ENCODE measurements at regions not wholly inside any gene's neighbourhood (a gene's known extent, or its start where the extent isn't known, plus 50 kb on each side); places are given as distances from the start of the nearest gene placed in this dataset.

DNA sequence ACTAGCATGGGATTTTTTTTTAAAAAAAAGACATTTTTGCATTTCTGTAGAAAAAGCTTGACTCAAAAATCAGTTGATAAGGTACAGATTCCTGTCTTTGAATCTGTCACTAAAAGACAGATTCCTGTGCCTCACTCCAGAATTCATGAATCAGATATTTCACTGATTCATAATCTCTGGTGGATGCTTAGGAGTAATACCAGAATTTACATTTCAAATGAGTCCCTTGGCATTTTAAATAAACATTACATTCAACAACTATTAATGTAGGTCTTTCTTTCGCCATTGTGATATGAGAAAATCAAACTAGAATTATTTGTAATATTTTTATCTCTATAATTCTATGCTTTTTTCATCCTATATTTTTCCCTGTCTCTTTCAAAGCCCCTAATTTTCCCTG lies 128.3 kb downstream of the APIP start:
- no peak for FAIRE-seq
- Histone ChIP-seq H2BK12ac (ENCODE audit: low read depth, low read length) (no peak overlapping the region), H3K79me1 (ENCODE audit: low read depth, low read length) (no peaks in the 10 kb centered on the region), H3K4me2 (ENCODE audit: insufficient read depth in 1 of 2, low read depth in 2 of 2, low read length in 2 of 2) (no peak overlapping the region), H3K79me2 (ENCODE audit: control insufficient read depth in 1 of 2, insufficient read depth in 2 of 2, low read length in 2 of 2) (no peaks in the 10 kb centered on the region), H2BK20ac (ENCODE audit: low read length) (no peak overlapping the region), H3K27ac (ENCODE audit: low read depth, low read length) (no peak overlapping the region), H4K20me1 (replicated peaks in 1 of 2; ENCODE audit: control insufficient read depth in 1 of 2, insufficient read depth in 2 of 2, low read length in 2 of 2) (no peaks in the 10 kb centered on the region), H2AK5ac (ENCODE audit: low read depth, low read length) (no peak overlapping the region), H3K9me3 (ENCODE audit: insufficient read depth in 2 of 2, low read depth in 1 of 2, low read length in 1 of 2) (peaks cover 0 to 3% of the 10 kb centered on the region in 2 experiments; a peak in 1 of 4 replicates), H3K4me3 (ENCODE audit: extremely low read depth in 1 of 4, insufficient read depth in 2 of 4, low read depth in 3 of 4, low read length in 4 of 4) (no peak overlapping the region), H3K4ac (replicated peaks; ENCODE audit: insufficient read length, low read depth, low read length) (no peak overlapping the region), H3K14ac (ENCODE audit: insufficient read length) (no peak overlapping the region), H3K18ac (ENCODE audit: extremely low read depth, low read length) (no peak overlapping the region), H3K36me3 (ENCODE audit: control insufficient read depth in 2 of 4, insufficient read depth in 4 of 4, low read length in 3 of 4) (no peaks in the 10 kb centered on the region), H3K9ac (replicated peaks in 1 of 4; ENCODE audit: extremely low read depth in 1 of 4, low read depth in 3 of 4, low read length in 3 of 4) (no peak overlapping the region), H2BK120ac (replicated peaks; ENCODE audit: low read depth, low read length) (no peak overlapping the region), H2BK15ac (ENCODE audit: low read length) (no peak overlapping the region), H4K91ac (replicated peaks; ENCODE audit: insufficient read length, low read length) (no peak overlapping the region), H4K5ac (ENCODE audit: insufficient read length, low read depth, low read length) (no peak overlapping the region), H3K23me2 (ENCODE audit: low read depth, low read length) (no peaks in the 10 kb centered on the region), H3K4me1 (replicated peaks in 1 of 4; ENCODE audit: control insufficient read depth in 3 of 4, insufficient read depth in 4 of 4, low read length in 3 of 4) (peaks cover 0 to 4% (median under 1%) of the 10 kb centered on the region in 4 experiments; a peak in 1 of 7 replicates), H2BK5ac (ENCODE audit: low read depth, low read length) (no peak overlapping the region), H3K23ac (ENCODE audit: insufficient read length) (no peak overlapping the region), H3K56ac (replicated peaks; ENCODE audit: insufficient read length, low read depth, low read length) (no peak overlapping the region), H2AFZ (ENCODE audit: low read length) (no peak overlapping the region), H3K27me3 (replicated peaks in 1 of 4; ENCODE audit: control insufficient read depth in 3 of 4, extremely low read depth in 1 of 4, insufficient read depth in 3 of 4, low read length in 3 of 4) (no peaks in the 10 kb centered on the region), H4K8ac (ENCODE audit: extremely low read depth, insufficient read depth, low read length) (no peak overlapping the region)
- 86% methylated on average over 1 of the region's 1 CpG; no CpG with 5 or more reads in 1 of the 2 experiments for WGBS, 2 experiments (ENCODE audit: extremely low coverage in 1 of 2, insufficient coverage in 1 of 2, insufficient read length in 1 of 2, insufficient replicate concordance in 2 of 2, low coverage in 1 of 2, low lambda C conversion rate in 2 of 2, missing lambda C conversion rate in 1 of 2)
- ChIA-PET POLR2A (ENCODE audit: partially characterized antibody) (no interaction called here), CTCF (ENCODE audit: partially characterized antibody) (no interaction called here)
- DNase-seq (ENCODE audit: low read depth in 1 of 2, low spot score in 2 of 2): no peak
- TF ChIP-seq SIX5 (IDR thresholded peaks at IDR 0.05; ENCODE audit: low read depth, low read length) (no peak), TCF12 (IDR thresholded peaks at IDR 0.05; ENCODE audit: low read depth, low read length) (no peak), RNF2 (IDR thresholded peaks at IDR 0.05; ENCODE audit: borderline replicate concordance, low read depth, low read length, missing control alignments, poor library complexity, severe bottlenecking) (no peak), GABPA (IDR thresholded peaks at IDR 0.05; ENCODE audit: borderline replicate concordance, insufficient read depth, low read length) (no peak), CBX8 (IDR thresholded peaks at IDR 0.05; ENCODE audit: borderline replicate concordance, low read depth, low read length) (no peak)

Data from H1 (cell line).